CD4-positive, alpha-beta T cell treated with Interleukin-21 for 1 hour (primary cell): ENCODE measurements at regions not wholly inside any gene's neighbourhood (a gene's known extent, or its start where the extent isn't known, plus 50 kb on each side); places are given as distances from the start of the nearest gene placed in this dataset.

Source experiments
- DNase-seq: peaks from one replicate; pipeline ENCODE4 v3.0.0-alpha.2; 2020

- no peak for DNase-seq
Measured at GRCh38 chr15:77749998-77750540, 117.4 kb upstream of the LINGO1 start.

GRCh38 chr15:77749236-77749997 lies 116.7 kb upstream of the LINGO1 start:
- no peak for DNase-seq

GRCh38 chr15:77748078-77749064 lies 115.7 kb upstream of the LINGO1 start:
- no peak for DNase-seq

GRCh38 chr15:77747175-77748077 lies 114.7 kb upstream of the LINGO1 start:
- DNase-seq, result no peak

- DNase-seq, result no peak
Measured at GRCh38 chr15:77746254-77747174, 113.8 kb upstream of the LINGO1 start.

GRCh38 chr15:77744398-77744797 lies 111.7 kb upstream of the LINGO1 start:
- no peak for DNase-seq

- DNase-seq, result no peak
Measured at GRCh38 chr15:77742570-77742969, 109.9 kb upstream of the LINGO1 start.

- DNase-seq, result no peak
Measured at GRCh38 chr15:77742127-77742526, 109.4 kb upstream of the LINGO1 start.

GRCh38 chr15:77741106-77741505 lies 108.4 kb upstream of the LINGO1 start:
- DNase-seq, result no peak

- DNase-seq, result no peak
Measured at GRCh38 chr15:77739591-77740378, 107.1 kb upstream of the LINGO1 start.

- no peak for DNase-seq
Measured at GRCh38 chr15:77738441-77739302, 106.0 kb upstream of the LINGO1 start.

- DNase-seq, result no peak
Measured at GRCh38 chr15:77738038-77738370, 105.3 kb upstream of the LINGO1 start.

GRCh38 chr15:77737238-77738037 lies 104.7 kb upstream of the LINGO1 start:
- no peak for DNase-seq

GRCh38 chr15:77734306-77734705 lies 101.6 kb upstream of the LINGO1 start:
- no peak for DNase-seq

- DNase-seq, result no peak
Measured at GRCh38 chr15:77733579-77734300, 101.0 kb upstream of the LINGO1 start.

GRCh38 chr15:77732514-77733335 lies 100.0 kb upstream of the LINGO1 start:
- no peak for DNase-seq

GRCh38 chr15:77731945-77732344 lies 99.2 kb upstream of the LINGO1 start:
- no peak for DNase-seq
